ENCODE measurements at regions not wholly inside any gene's neighbourhood (a gene's known extent, or its start where the extent isn't known, plus 50 kb on each side); places are given as distances from the start of the nearest gene placed in this dataset.

DNA sequence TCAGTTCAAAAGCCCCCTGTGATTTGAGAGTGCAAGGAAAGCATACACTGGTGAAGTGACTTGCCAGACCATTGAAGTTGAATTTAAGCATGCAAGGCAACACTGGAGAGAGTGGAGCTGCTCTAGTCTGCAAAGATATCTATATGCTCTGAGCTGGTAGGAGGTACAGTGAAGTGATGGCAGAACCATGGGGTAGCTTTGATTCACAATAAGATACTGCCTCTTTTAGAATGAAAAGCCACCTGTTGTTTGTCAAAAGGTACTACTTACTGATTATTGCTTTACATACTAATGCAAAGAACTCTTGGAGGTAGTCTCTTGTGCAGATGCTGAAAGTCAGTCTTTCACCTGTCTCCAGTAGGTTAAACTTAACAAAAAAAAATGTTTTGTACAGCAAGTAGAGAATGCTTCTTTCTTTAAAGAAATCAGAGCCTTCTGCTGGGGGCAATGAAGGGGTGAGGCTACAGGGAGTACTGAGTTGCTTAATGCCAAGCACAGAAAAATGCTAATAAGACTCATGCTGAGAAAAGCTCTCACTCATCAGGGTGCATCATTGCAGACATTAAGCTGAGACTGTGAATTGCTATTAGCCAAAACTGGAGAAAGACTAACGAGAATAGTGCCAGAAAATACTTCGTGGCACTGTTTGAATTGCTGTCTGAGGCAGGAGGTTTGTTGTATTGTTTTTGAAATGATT is 1150.5 kb upstream of the TMPRSS15 start:
- TF ChIP-seq, protein P1, sequence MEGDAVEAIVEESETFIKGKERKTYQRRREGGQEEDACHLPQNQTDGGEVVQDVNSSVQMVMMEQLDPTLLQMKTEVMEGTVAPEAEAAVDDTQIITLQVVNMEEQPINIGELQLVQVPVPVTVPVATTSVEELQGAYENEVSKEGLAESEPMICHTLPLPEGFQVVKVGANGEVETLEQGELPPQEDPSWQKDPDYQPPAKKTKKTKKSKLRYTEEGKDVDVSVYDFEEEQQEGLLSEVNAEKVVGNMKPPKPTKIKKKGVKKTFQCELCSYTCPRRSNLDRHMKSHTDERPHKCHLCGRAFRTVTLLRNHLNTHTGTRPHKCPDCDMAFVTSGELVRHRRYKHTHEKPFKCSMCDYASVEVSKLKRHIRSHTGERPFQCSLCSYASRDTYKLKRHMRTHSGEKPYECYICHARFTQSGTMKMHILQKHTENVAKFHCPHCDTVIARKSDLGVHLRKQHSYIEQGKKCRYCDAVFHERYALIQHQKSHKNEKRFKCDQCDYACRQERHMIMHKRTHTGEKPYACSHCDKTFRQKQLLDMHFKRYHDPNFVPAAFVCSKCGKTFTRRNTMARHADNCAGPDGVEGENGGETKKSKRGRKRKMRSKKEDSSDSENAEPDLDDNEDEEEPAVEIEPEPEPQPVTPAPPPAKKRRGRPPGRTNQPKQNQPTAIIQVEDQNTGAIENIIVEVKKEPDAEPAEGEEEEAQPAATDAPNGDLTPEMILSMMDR (IDR thresholded peaks at IDR 0.05; ENCODE audit: low read length): no peak
- TF ChIP-seq EZH2 (optimal IDR thresholded peaks at IDR 0.05; ENCODE audit: low read depth, low read length) (no peak), EZH2phosphoT487 (IDR thresholded peaks at IDR 0.05; ENCODE audit: low read length) (no peak)

Measured in MM.1S (cell line).